ENCODE measurements at regions not wholly inside any gene's neighbourhood (a gene's known extent, or its start where the extent isn't known, plus 50 kb on each side); places are given as distances from the start of the nearest gene placed in this dataset.

DNA sequence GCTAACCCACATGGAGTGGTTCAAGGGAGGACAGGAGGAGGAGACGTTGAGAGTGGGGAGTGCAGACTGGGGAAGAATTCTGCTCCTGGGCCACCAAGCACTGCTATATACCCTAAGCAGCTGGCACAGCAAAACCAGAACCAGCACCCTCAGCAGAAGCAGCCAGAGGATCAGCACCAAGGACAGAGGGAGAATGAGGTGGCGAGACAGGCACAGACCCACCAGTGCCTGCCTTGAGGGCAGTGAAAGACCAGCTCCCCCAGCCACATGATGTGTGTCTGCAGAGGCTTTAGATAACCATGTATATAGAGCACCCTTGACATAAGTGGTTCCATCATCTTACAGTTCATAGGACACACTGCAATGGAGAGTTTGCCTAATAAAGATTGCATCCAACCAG, 319.0 kb downstream of the GABRB3 start:
- Histone ChIP-seq H3K9me3 (ENCODE audit: control insufficient read depth in 4 of 4, insufficient read depth in 3 of 4, low read length in 3 of 4) (peaks cover 0 to 18% (median 2%) of the 10 kb centered on the region in 4 donors), H3K27me3 (ENCODE audit: control insufficient read depth in 3 of 3, insufficient read depth in 3 of 3, low read length in 2 of 3) (no peaks in the 10 kb centered on the region), H3K4me3 (no peak overlapping the region), H3K4me1 (ENCODE audit: control insufficient read depth in 5 of 5, insufficient read depth in 5 of 5, low read length in 5 of 5) (no peaks in the 10 kb centered on the region), H3K36me3 (ENCODE audit: control insufficient read depth in 4 of 4, insufficient read depth in 4 of 4, low read length in 4 of 4) (no peaks in the 10 kb centered on the region), H3K9ac (ENCODE audit: insufficient read depth in 1 of 2, low read length in 2 of 2) (no peak overlapping the region), H3K27ac (ENCODE audit: low read depth in 1 of 2, low read length in 1 of 2) (no peak overlapping the region)
- DNase-seq (peak in 1 of 3 donors; percentile 1), ATAC-seq (ENCODE audit: insufficient read depth, low FRiP score) (no peak)
- WGBS, 2 donors: 44 to 49% methylated on average over 2 of the region's 2 CpGs
- TF ChIP-seq, protein P1, sequence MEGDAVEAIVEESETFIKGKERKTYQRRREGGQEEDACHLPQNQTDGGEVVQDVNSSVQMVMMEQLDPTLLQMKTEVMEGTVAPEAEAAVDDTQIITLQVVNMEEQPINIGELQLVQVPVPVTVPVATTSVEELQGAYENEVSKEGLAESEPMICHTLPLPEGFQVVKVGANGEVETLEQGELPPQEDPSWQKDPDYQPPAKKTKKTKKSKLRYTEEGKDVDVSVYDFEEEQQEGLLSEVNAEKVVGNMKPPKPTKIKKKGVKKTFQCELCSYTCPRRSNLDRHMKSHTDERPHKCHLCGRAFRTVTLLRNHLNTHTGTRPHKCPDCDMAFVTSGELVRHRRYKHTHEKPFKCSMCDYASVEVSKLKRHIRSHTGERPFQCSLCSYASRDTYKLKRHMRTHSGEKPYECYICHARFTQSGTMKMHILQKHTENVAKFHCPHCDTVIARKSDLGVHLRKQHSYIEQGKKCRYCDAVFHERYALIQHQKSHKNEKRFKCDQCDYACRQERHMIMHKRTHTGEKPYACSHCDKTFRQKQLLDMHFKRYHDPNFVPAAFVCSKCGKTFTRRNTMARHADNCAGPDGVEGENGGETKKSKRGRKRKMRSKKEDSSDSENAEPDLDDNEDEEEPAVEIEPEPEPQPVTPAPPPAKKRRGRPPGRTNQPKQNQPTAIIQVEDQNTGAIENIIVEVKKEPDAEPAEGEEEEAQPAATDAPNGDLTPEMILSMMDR (IDR thresholded peaks at IDR 0.05; ENCODE audit: control extremely low read depth, extremely low read depth): no peak

- no peaks in the 10 kb centered on the region for H3K27me3 ChIP-seq (ENCODE audit: control insufficient read depth in 3 of 3, insufficient read depth in 3 of 3, low read length in 2 of 3)
- no peak overlapping the region for H3K4me3 ChIP-seq
- no peak overlapping the region for H3K27ac ChIP-seq (ENCODE audit: low read depth in 1 of 2, low read length in 1 of 2)
- DNase-seq (no peak), ATAC-seq (ENCODE audit: insufficient read depth, low FRiP score) (no peak)
- no peaks in the 10 kb centered on the region for H3K36me3 ChIP-seq (ENCODE audit: control insufficient read depth in 4 of 4, insufficient read depth in 4 of 4, low read length in 4 of 4)
- H3K9ac ChIP-seq (ENCODE audit: insufficient read depth in 1 of 2, low read length in 2 of 2): no peak overlapping the region
- 78 to 81% methylated on average over 6 of the region's 6 CpGs for WGBS, 2 donors
- H3K4me1 ChIP-seq (ENCODE audit: control insufficient read depth in 5 of 5, insufficient read depth in 5 of 5, low read length in 5 of 5): no peaks in the 10 kb centered on the region
- TF ChIP-seq, protein P1 (IDR thresholded peaks at IDR 0.05; ENCODE audit: control extremely low read depth, extremely low read depth): no peak
- peaks cover 0 to 15% (median under 1%) of the 10 kb centered on the region in 4 donors for H3K9me3 ChIP-seq (ENCODE audit: control insufficient read depth in 4 of 4, insufficient read depth in 3 of 4, low read length in 3 of 4)
These were observed 320.9 kb downstream of the GABRB3 start for GRCh38 chr15:26451995-26452394.

DNA sequence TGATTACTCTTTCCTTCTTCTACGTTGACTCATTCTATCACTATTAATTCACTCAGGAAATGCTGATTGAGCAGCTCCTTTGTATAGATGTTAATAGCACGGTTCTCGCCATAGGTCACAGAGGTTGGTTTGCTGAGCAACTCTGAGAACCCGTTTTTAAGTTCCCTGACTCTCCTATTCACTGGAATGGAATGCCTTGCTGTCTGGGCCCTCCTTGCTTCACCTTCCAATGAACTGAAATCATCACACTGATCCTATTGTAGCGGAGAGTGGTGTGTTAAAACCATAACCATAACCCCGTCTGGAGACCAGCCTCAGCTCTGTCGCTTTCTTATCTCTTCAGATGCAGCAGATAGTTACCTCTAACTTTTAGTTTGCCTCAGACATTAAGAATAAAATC, 323.6 kb downstream of the GABRB3 start:
- H3K27me3 ChIP-seq (ENCODE audit: control insufficient read depth in 3 of 3, insufficient read depth in 3 of 3, low read length in 2 of 3): no peaks in the 10 kb centered on the region
- no peaks in the 10 kb centered on the region for H3K4me1 ChIP-seq (ENCODE audit: control insufficient read depth in 5 of 5, insufficient read depth in 5 of 5, low read length in 5 of 5)
- no peaks in the 10 kb centered on the region for H3K36me3 ChIP-seq (ENCODE audit: control insufficient read depth in 4 of 4, insufficient read depth in 4 of 4, low read length in 4 of 4)
- 63 to 67% methylated on average over 7 of the region's 7 CpGs for WGBS, 2 donors
- DNase-seq (no peak), ATAC-seq (ENCODE audit: insufficient read depth, low FRiP score) (no peak)
- TF ChIP-seq, protein P1 (IDR thresholded peaks at IDR 0.05; ENCODE audit: control extremely low read depth, extremely low read depth): no peak
- H3K27ac ChIP-seq (ENCODE audit: low read depth in 1 of 2, low read length in 1 of 2): no peak overlapping the region
- no peak overlapping the region for H3K9ac ChIP-seq (ENCODE audit: insufficient read depth in 1 of 2, low read length in 2 of 2)
- H3K4me3 ChIP-seq: no peak overlapping the region
- H3K9me3 ChIP-seq (ENCODE audit: control insufficient read depth in 4 of 4, insufficient read depth in 3 of 4, low read length in 3 of 4): peaks cover 0 to 6% (median 0%) of the 10 kb centered on the region in 4 donors

GRCh38 chr15:26443321-26443720, 329.5 kb downstream of the GABRB3 start:
- Histone ChIP-seq H3K27ac (ENCODE audit: low read depth in 1 of 2, low read length in 1 of 2) (no peak overlapping the region), H3K36me3 (ENCODE audit: control insufficient read depth in 4 of 4, insufficient read depth in 4 of 4, low read length in 4 of 4) (no peaks in the 10 kb centered on the region), H3K4me1 (ENCODE audit: control insufficient read depth in 5 of 5, insufficient read depth in 5 of 5, low read length in 5 of 5) (no peaks in the 10 kb centered on the region), H3K9me3 (ENCODE audit: control insufficient read depth in 4 of 4, insufficient read depth in 3 of 4, low read length in 3 of 4) (peaks cover 0 to 6% (median 0%) of the 10 kb centered on the region in 4 donors), H3K4me3 (no peak overlapping the region), H3K9ac (ENCODE audit: insufficient read depth in 1 of 2, low read length in 2 of 2) (no peak overlapping the region), H3K27me3 (ENCODE audit: control insufficient read depth in 3 of 3, insufficient read depth in 3 of 3, low read length in 2 of 3) (no peaks in the 10 kb centered on the region)
- ATAC-seq (ENCODE audit: insufficient read depth, low FRiP score) (no peak), DNase-seq (no peak)
- TF ChIP-seq, protein P1 (IDR thresholded peaks at IDR 0.05; ENCODE audit: control extremely low read depth, extremely low read depth): no peak
- WGBS, 2 donors: 80 to 90% methylated on average over 4 of the region's 4 CpGs

Measured in lung (tissue), 11 donors.